ENCODE measurements at regions not wholly inside any gene's neighbourhood (a gene's known extent, or its start where the extent isn't known, plus 50 kb on each side); places are given as distances from the start of the nearest gene placed in this dataset.

DNA sequence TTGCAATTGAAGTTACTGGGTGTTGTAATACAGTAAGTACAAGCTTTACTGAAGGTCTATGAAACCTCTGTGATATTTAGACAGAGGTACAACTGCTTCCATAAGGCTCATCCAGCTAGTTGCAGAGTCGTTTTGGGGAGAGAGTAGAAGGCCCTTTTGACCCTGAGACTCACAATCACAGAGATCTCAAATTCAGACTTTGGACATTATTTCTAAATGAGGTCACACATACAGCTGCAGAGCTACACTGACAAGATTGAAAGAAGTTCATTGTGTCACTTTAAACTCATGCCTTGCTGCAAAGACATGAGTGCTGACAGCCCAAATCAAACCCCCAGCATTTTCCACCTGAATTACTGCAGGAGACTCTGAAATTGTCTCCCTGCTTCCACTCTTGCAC is 205.9 kb upstream of the TMEM161B start:
- no peak overlapping the region for H3K4me2 ChIP-seq (ENCODE audit: low read length)
- no peaks in the 10 kb centered on the region for H3K36me3 ChIP-seq (ENCODE audit: insufficient read depth, low read length)
- H3K79me2 ChIP-seq (ENCODE audit: insufficient read depth, low read length): no peaks in the 10 kb centered on the region
- H3K9me3 ChIP-seq (ENCODE audit: low read length): no peaks in the 10 kb centered on the region
- no peaks in the 10 kb centered on the region for H4K20me1 ChIP-seq (ENCODE audit: insufficient read depth, low read length)
- H3K27ac ChIP-seq (ENCODE audit: low read depth, low read length, poor library complexity, severe bottlenecking): no peak overlapping the region
- no peak for TF ChIP-seq EZH2 (IDR thresholded peaks at IDR 0.05; ENCODE audit: borderline replicate concordance, low read length)
- TF ChIP-seq, protein P1, sequence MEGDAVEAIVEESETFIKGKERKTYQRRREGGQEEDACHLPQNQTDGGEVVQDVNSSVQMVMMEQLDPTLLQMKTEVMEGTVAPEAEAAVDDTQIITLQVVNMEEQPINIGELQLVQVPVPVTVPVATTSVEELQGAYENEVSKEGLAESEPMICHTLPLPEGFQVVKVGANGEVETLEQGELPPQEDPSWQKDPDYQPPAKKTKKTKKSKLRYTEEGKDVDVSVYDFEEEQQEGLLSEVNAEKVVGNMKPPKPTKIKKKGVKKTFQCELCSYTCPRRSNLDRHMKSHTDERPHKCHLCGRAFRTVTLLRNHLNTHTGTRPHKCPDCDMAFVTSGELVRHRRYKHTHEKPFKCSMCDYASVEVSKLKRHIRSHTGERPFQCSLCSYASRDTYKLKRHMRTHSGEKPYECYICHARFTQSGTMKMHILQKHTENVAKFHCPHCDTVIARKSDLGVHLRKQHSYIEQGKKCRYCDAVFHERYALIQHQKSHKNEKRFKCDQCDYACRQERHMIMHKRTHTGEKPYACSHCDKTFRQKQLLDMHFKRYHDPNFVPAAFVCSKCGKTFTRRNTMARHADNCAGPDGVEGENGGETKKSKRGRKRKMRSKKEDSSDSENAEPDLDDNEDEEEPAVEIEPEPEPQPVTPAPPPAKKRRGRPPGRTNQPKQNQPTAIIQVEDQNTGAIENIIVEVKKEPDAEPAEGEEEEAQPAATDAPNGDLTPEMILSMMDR (IDR thresholded peaks at IDR 0.05; ENCODE audit: low read length): no peak
- no peak overlapping the region for H2AFZ ChIP-seq (ENCODE audit: low read length)
- H3K9ac ChIP-seq (ENCODE audit: low read length): no peak overlapping the region
- no peaks in the 10 kb centered on the region for H3K27me3 ChIP-seq (ENCODE audit: insufficient read depth, low read length)
- H3K4me1 ChIP-seq (ENCODE audit: insufficient read depth, low read length, severe bottlenecking): no peaks in the 10 kb centered on the region
- no peak overlapping the region for H3K4me3 ChIP-seq (ENCODE audit: low read depth, low read length, poor library complexity, severe bottlenecking)
- H3K9me2 ChIP-seq (ENCODE audit: low read depth, low read length): no peaks in the 10 kb centered on the region
- no peaks in the 10 kb centered on the region for H3F3A ChIP-seq (ENCODE audit: insufficient read depth, low read length)

DNA sequence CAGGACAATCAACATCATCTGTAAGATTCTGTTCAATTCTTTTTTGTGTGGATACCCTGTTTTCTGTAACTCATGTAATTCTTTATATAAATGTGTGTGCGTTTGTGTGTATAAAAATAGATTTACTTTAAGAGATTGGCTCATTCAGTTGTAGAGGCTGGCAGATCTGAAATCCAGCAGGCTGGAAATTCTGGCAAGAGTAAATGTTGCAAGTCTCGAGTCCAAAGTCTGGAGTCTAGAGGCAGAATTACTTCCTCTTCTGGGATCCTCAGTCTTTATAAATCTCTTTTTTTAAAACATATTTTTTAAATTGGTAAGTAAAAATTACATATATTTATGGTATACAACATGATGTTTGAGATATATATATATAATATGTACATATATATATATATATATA is 202.1 kb upstream of the TMEM161B start:
- no peaks in the 10 kb centered on the region for H3F3A ChIP-seq (ENCODE audit: insufficient read depth, low read length)
- H3K9me3 ChIP-seq (ENCODE audit: low read length): no peaks in the 10 kb centered on the region
- H3K36me3 ChIP-seq (ENCODE audit: insufficient read depth, low read length): no peaks in the 10 kb centered on the region
- H3K27me3 ChIP-seq (ENCODE audit: insufficient read depth, low read length): no peaks in the 10 kb centered on the region
- no peak overlapping the region for H3K9ac ChIP-seq (ENCODE audit: low read length)
- no peaks in the 10 kb centered on the region for H3K4me1 ChIP-seq (ENCODE audit: insufficient read depth, low read length, severe bottlenecking)
- no peak overlapping the region for H3K4me3 ChIP-seq (ENCODE audit: low read depth, low read length, poor library complexity, severe bottlenecking)
- no peak overlapping the region for H3K27ac ChIP-seq (ENCODE audit: low read depth, low read length, poor library complexity, severe bottlenecking)
- no peaks in the 10 kb centered on the region for H3K79me2 ChIP-seq (ENCODE audit: insufficient read depth, low read length)
- no peaks in the 10 kb centered on the region for H3K9me2 ChIP-seq (ENCODE audit: low read depth, low read length)
- H2AFZ ChIP-seq (ENCODE audit: low read length): no peak overlapping the region
- H3K4me2 ChIP-seq (ENCODE audit: low read length): no peak overlapping the region
- TF ChIP-seq, protein P1 (IDR thresholded peaks at IDR 0.05; ENCODE audit: low read length): no peak
- TF ChIP-seq EZH2 (IDR thresholded peaks at IDR 0.05; ENCODE audit: borderline replicate concordance, low read length): no peak
- H4K20me1 ChIP-seq (ENCODE audit: insufficient read depth, low read length): no peaks in the 10 kb centered on the region

DNA sequence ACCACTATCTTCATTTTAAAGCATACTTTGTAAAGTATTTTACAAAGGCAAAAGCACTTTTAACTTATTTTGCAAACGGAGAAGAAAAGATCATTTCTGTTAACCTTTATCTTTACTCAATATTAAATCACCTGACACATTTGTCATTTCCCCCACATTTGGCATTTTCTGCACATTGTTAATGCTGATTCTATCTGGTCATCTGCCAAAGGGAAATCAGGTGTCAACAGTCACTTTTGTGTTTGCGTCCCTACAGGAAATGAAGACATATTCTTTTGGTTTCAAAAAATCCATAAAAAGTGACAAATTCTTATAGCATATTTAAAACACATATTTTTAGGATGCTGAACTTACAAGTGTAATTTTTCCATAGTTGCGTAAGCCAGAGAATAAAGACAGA is 191.3 kb upstream of the TMEM161B start:
- H3F3A ChIP-seq (ENCODE audit: insufficient read depth, low read length): no peaks in the 10 kb centered on the region
- H3K36me3 ChIP-seq (ENCODE audit: insufficient read depth, low read length): no peaks in the 10 kb centered on the region
- no peaks in the 10 kb centered on the region for H3K79me2 ChIP-seq (ENCODE audit: insufficient read depth, low read length)
- H4K20me1 ChIP-seq (ENCODE audit: insufficient read depth, low read length): no peaks in the 10 kb centered on the region
- no peaks in the 10 kb centered on the region for H3K9me2 ChIP-seq (ENCODE audit: low read depth, low read length)
- no peaks in the 10 kb centered on the region for H3K27me3 ChIP-seq (ENCODE audit: insufficient read depth, low read length)
- no peak overlapping the region for H3K4me3 ChIP-seq (ENCODE audit: low read depth, low read length, poor library complexity, severe bottlenecking)
- H2AFZ ChIP-seq (ENCODE audit: low read length): no peak overlapping the region
- no peak overlapping the region for H3K27ac ChIP-seq (ENCODE audit: low read depth, low read length, poor library complexity, severe bottlenecking)
- no peaks in the 10 kb centered on the region for H3K9me3 ChIP-seq (ENCODE audit: low read length)
- H3K4me2 ChIP-seq (ENCODE audit: low read length): no peak overlapping the region
- TF ChIP-seq EZH2 (IDR thresholded peaks at IDR 0.05; ENCODE audit: borderline replicate concordance, low read length): no peak
- TF ChIP-seq, protein P1 (IDR thresholded peaks at IDR 0.05; ENCODE audit: low read length): no peak
- no peaks in the 10 kb centered on the region for H3K4me1 ChIP-seq (ENCODE audit: insufficient read depth, low read length, severe bottlenecking)
- no peak overlapping the region for H3K9ac ChIP-seq (ENCODE audit: low read length)

Data from OCI-LY1 (cell line).